HFF-Myc (cell line): ENCODE measurements at regions not wholly inside any gene's neighbourhood (a gene's known extent, or its start where the extent isn't known, plus 50 kb on each side); places are given as distances from the start of the nearest gene placed in this dataset.

Experiments
- DNase-seq: peaks from one replicate; pipeline ENCODE4 v3.0.0-alpha.2; 2011; ENCODE audit warnings: low read depth; ENCODE audit errors: extremely low read depth
- H3K4me3 ChIP-seq: replicated peaks from 2 replicates; pipeline ENCODE4 v1.5.1; 2011; ENCODE audit warnings: low read depth, mild to moderate bottlenecking, control low read depth, low read length
- TF ChIP-seq, protein P1 (sequence below): IDR thresholded peaks from 2 replicates; pipeline ENCODE4 v1.5.1; 2012; ENCODE audit warnings: mild to moderate bottlenecking, low read depth, low read length, control low read depth; ENCODE audit errors: missing control alignments

DNA sequence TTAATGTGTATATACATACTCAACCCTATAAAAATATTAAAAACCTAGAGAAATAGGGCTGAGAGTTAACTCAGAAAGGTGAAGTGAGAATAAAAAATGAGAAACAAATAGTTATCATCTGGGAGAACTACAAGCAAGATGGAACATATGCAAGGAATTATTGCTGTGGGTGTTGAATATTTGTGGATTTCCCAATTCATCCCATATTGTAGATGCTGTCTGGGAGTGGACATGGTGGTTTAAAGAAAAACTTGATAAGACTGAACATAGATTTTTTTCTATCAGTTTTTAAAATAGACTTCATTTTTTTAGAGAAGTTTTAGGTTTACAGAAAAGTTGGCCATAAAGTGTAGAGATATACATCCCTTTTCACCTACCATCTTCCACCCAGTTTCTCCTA, 263.5 kb downstream of the SPATA31D1 start:
- no peak for DNase-seq
- TF ChIP-seq, protein P1, sequence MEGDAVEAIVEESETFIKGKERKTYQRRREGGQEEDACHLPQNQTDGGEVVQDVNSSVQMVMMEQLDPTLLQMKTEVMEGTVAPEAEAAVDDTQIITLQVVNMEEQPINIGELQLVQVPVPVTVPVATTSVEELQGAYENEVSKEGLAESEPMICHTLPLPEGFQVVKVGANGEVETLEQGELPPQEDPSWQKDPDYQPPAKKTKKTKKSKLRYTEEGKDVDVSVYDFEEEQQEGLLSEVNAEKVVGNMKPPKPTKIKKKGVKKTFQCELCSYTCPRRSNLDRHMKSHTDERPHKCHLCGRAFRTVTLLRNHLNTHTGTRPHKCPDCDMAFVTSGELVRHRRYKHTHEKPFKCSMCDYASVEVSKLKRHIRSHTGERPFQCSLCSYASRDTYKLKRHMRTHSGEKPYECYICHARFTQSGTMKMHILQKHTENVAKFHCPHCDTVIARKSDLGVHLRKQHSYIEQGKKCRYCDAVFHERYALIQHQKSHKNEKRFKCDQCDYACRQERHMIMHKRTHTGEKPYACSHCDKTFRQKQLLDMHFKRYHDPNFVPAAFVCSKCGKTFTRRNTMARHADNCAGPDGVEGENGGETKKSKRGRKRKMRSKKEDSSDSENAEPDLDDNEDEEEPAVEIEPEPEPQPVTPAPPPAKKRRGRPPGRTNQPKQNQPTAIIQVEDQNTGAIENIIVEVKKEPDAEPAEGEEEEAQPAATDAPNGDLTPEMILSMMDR, result no peak
- H3K4me3 ChIP-seq, result no peak overlapping the region

DNA sequence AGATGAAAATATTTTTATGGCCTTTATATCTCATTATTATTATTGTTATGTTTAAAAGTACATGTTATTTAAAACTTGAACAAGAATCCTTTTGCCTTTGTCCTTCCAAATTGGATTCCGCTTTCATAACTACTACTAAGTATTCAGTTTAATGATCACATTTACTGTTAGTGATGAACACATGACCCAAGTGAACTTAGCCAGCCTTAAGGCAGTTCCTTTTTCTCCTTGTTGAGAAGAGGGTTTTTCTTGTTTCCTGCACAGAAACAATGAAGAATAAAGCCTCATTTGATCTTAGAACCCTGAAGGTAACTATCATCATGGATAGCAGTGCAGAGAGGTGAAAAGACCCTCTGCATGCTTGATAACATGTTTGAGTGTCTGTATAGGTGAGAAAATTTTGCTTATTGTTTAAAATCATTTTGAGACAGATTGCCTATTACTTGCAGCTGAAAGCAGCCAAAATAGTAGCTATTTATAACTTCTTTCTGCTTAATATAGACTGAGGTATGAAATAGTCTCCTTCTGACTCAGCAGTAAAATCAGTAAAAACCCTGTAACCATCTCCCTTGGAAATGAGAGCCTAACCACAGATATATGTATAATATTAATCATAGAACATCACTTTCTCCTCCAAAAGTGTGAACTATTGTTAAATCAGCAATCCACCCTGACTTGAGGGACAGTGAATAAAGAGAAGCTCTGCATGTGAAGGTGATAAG, 266.2 kb downstream of the SPATA31D1 start:
- H3K4me3 ChIP-seq, result no peak overlapping the region
- TF ChIP-seq, protein P1, result no peak
- no peak for DNase-seq

DNA sequence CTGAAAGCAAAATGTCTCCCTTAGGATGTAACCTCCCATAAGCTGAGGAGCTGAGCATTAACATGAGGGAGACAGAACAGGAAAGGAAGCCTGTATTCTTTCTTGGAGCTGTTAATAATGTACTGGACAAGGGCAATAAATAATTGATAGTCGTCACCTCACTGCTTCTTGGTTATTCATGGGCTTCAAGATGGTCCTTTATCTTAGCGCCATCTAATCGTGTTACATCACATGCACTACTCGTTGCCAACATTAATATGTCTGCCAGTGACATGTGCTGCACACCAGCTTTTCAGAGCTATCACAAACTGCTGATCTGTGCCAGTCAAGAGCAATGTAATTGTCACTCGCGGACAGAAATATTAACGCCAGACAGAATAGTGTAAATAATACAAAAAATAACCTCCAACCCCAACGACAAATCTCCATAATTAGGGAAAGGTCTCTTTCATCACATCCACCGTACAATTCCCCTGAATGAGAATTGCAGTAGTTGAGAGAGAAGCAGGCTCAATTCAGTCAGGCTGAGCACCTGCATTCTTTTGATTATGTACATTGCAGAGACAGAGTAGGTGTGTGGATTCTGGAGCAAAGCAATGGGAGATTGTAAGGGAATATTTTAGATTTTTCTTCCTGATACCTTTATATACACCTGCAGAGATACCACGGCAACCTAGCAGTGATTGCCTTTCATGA, 267.1 kb downstream of the SPATA31D1 start:
- TF ChIP-seq, protein P1, result no peak
- no peak overlapping the region for H3K4me3 ChIP-seq
- DNase-seq, result no peak

DNA sequence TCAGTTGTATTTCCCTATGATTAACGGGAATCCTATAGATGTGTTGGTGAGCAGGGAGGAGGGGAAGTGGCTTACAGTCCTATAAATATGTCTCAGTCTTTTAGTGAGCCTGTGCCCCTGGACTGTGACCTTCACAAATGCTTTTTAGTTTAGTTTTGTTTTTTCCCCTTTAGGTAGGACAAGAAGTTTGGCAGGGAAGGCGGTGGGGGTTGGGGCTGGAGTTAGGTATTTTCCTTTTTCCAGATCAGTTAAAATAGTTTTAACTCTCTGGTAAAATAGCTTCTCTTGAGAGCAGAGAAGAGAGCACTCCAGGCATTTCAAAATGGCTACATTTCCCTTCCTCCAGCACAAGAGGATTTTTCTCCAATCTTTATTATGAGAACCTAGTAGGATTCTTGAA, 272.1 kb downstream of the SPATA31D1 start:
- no peak overlapping the region for H3K4me3 ChIP-seq
- DNase-seq, result no peak
- TF ChIP-seq, protein P1, result no peak

DNA sequence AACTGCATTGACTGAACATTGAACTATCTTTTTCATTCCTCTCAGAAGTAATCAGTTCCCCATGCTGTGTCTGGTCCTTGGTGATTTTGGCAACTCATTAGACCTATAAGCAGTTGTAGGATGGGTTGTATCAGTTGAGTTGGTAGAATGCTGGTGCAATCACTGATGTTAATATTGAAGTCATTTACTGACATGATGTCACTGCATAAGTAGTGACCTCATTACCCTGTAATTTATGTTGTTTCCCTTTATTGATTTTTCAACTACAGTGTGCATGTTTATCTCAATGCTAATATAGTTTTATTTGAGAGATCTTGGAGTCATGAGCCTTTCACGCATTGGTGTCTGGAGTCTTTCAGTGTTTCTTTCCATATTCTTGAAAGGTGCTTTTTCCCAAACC, 275.0 kb downstream of the SPATA31D1 start:
- no peak overlapping the region for H3K4me3 ChIP-seq
- no peak for DNase-seq
- TF ChIP-seq, protein P1, result no peak

DNA sequence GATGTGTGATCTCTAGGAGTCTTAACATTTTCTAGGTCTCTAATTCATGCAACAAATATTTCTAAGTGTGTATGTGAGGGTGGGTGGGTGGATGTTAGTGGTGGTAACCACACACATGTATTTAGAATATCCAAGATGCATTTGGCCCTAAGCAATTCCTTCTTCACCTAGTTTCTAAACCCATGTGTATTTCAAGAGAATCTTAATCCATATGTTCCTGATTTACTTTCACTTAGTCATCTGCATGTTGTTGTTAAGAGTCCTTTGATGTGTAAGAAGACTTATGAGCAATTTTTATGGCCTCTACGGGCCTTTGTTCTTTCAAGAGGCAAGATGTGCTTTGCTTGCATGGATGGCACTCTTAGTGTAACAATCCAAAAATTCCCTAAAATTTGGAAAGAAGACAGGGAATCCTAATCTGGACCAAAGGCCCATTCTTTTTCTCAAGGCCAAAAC, 282.6 kb downstream of the SPATA31D1 start:
- no peak overlapping the region for H3K4me3 ChIP-seq
- TF ChIP-seq, protein P1, result no peak
- DNase-seq, result peak; percentile 90

DNA sequence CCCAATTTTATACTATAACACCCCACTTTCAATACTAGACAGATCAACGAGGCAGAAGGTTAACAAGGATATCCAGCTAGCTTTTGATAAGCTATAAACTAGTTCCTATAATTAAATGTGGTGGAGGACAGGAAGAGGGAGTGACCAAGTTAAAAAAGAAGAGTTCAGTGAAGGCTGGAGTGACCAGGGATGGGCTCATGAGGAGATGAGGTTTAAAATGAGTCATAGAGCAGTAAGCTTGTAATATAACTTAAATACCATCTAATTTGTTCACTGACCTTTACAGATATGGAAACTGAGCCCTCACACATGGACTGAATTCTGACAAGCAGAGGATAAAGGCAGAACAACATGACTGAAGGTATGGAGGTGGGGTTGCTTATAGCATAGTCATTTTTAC, 284.5 kb downstream of the SPATA31D1 start:
- peak; percentile 19 for DNase-seq
- TF ChIP-seq, protein P1, result no peak
- no peak overlapping the region for H3K4me3 ChIP-seq
